Frontal cortex (tissue), 3 donors: ENCODE measurements at regions not wholly inside any gene's neighbourhood (a gene's known extent, or its start where the extent isn't known, plus 50 kb on each side); places are given as distances from the start of the nearest gene placed in this dataset.
A peak's percentile ranks its signal among the peaks of the same experiment; 100 is the strongest.

ENCODE experiments used
- DNase-seq, 2 donors: peaks; one replicate each; pipeline ENCODE4 v3.0.0; 2012; ENCODE audit warnings: low spot score in 2 of 2
- FAIRE-seq: peaks from 2 replicates; lab custom pipeline; 2012; peaks lifted over from hg19 to GRCh38; lab: Jason Lieb, UNC
- donor health status: control.
- donor health status: control.
- donor health status: control.

DNA sequence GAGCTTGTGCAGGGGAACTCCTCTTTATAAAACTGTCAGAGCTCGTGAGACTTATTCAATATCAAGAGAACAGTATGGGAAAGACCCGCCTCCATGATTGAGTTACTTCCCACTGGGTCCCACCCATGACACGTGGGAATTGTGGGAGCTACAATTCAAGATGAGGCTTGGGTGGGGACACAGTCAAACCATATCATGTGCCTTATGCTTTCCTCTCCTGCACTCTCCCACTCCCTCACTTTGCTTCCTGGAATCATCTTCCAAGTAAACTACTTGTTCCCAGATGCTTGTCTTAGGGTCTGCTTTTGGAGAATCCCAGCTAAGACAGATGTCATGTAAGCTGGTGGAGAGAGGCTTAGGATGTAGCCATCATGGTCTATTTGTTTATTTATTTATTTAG lies 271.2 kb downstream of the HAPSTR1 start:
- no peak for DNase-seq
- FAIRE-seq, result no peak

DNA sequence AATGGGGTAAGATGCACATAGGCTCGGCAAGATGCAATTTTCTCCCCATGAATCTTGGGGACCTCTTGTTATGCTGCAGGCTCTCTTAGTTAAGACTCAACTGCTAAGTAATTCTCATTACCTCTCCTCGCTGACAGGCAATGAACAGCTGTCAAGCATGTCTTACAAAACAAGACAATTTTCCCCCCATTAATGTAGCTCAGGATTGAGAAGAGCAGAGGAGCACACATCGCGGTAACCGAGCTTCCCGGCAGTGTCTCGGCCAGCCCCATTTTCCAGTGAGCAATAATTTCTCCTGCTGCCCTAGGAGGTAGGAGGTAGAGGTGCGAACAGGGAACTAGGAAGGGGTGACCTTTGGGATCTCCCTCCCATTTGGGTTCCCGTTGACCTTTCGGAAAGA lies 272.1 kb downstream of the HAPSTR1 start:
- DNase-seq, result no peak
- FAIRE-seq, result no peak

DNA sequence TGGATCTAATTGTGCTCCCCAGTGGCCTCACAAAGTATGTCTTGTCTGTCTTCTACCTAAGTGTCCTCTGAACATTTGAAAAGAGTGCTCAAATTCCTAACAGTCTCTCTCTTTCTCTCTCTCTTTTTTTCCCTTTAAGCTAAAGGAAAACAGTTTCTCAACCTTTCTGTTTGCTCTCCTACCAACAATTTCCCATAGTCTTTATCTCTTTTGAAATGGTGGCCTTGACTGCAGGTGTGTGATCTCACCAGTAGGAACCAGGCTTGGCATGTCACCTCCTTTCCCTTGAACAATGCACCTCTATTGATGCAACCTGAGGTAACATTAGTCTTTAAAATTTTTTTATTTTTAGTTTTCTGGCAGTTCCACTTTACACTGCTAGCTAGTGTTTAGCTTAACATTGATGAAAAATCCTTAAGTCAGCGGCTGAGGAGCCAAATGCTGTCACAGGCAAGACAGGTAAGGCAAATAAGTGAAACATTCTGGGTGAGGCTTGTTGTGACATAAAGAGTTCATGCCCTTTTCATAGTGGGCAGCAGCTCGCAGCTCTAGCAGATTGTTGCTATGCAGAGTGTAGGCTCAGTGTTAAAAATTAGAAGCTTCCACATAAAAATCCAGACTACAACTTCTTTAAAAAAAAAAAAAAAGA lies 273.4 kb downstream of the HAPSTR1 start:
- FAIRE-seq (no peak), DNase-seq (no peak)

DNA sequence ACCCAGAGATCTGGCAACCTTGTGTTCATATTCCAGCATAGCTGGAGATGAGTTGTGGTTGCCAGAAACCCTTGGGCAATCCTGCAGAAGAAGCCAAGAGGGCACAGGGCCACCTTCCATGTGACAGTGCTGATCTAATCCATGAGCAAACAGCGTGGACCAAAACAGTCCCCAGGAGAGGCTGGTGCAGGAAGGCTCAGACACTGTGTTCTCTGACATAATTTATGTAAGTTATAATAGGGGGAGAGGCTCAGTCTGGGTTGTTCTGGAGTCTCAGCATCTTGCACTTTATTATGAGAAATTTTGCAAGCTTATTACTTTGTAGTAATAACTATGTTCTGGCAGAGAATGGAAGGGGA lies 273.9 kb downstream of the HAPSTR1 start:
- DNase-seq (peak; percentile 26 to 29), FAIRE-seq (peak; percentile 37)

DNA sequence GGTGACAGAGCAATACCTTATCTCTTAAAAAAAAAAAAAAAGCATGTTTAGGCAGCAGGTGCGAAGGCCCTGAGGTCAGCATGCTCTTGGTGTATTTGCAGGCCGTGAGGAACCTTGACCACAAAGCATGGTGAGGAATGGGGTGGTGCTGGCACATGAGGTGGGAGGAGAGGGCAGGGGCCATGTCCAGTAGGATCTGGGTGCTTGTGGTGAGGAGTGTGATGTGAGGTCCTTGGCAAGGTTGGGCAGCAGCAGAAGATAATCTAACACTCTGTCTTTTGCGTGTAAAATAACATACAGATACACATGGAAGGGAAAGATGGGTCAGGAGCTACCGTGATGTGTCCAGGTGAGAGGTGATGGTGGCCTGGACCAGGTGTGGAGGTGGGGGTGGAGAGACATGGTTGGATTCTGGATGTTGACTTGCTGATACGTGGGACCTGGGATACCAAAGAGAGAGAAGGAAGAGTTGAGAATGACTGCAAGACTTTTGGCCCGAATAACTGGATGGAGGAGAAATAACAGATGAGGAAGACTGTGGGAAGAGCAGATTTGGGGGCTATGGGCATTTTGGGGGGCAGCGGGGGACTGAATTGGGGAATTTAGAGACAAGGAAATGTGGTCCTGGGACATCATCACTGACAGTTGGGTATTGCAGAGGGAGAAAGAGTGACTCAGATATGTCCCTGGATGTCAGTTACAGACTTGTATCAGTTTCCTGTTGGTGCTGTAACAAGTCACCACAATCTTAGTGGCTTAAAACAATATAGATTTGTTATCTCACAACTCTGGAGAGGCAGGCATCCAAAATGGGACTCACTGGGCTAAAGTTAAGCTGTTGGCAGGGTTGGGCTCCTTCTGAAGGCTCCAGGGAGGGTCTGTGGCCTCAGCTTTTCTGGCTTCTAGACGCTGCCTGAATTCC lies 274.9 kb downstream of the HAPSTR1 start:
- DNase-seq (no peak), FAIRE-seq (no peak)

DNA sequence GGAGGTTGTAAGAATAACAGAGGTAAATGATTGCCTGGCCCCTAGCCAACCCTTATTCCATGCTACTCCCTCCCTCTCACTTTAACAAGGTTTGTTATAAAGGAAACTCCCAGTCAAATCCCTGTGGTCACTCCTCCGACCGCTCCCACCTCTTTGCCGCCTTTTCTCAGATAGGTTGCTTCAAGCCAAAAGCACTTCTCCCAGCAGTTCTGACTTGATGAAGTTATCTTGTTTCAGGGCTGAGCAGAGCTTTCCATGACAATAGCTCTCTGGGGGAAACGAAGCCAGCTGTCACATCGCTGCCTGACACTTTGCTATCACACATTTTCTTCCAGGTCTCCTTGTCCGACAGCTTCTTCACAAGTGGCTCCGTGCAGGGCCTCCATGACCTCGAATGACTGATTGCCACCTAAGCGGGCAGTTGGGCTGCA lies 278.6 kb downstream of the HAPSTR1 start:
- no peak for FAIRE-seq
- no peak for DNase-seq

DNA sequence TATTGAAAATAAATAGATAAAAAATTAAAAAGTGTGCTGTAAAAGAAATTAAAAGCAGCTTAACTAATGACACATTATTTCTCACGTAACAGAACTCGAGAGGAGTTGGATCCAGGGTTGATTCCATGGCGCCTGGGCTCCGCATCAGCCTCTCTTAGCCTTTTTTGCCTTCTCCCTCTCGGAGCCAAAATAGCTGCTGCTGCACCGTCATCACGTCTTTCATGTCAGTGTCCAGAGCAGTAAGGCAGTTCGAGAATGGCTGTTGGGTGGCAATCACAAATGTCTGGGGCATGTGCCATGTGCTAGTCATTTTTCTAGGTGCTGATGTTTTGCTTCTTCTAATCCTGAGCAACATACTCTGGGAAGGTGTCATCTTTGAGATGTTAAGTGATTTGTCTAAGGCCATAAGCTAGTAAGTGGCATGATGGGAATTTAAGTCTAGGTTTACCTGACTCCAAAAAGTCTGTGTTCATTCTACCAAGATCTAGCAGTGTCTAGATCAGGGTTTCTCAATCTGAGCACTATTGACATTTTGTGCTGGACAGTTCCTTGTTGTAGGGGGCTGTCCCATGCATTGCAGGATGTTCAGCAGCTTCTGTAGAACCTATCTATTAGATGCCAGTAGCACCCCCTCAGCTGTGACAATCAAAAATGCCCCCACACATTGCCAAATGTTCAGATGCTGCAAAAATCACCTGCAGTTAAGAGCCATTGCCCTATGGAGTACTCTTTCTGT lies 280.4 kb downstream of the HAPSTR1 start:
- no peak for FAIRE-seq
- no peak for DNase-seq

DNA sequence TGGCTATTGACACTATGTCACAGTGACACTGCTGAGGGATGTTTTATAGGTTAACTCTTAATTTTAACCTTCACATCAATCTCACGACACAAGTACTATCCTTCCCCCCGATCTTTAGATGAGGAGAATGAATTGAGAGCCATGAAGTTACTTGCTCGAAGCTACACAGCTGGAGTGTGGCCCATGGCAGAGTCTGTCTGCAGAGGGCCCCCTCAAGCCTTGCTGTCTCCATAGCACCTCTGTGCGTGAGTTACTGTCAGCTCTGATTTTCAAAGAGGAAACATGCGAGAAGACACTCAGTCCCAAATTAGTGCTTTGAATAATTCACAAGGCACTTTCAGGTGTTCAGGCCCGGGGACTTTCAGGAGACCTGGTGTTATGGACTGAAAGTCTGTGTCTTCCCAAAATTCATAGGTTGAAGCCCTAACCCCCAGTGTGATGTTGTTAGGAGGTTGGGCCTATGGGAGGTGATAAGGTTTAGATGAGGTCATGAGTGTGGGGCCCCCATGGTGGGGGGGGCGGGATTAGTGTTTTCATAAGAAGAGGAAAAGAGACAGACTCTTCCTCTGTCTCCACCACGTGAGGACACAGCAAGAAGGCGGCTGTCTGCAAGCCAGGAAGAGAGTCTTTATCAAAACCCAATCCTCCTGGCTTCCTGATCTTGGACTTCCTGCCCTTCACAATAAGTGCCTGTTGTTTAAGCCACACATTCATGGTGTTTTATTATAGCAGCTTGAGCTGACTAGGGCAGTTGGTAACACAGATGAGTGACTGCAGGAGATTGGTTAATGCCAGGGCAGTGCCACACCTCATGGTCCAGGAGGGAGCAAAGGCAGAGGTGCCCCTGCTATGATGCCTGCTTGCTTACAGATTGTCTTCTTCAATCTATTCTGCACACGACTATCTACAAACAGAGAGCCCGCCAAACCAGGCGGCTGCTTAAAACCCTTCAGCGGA lies 281.8 kb downstream of the HAPSTR1 start:
- no peak for FAIRE-seq

DNA sequence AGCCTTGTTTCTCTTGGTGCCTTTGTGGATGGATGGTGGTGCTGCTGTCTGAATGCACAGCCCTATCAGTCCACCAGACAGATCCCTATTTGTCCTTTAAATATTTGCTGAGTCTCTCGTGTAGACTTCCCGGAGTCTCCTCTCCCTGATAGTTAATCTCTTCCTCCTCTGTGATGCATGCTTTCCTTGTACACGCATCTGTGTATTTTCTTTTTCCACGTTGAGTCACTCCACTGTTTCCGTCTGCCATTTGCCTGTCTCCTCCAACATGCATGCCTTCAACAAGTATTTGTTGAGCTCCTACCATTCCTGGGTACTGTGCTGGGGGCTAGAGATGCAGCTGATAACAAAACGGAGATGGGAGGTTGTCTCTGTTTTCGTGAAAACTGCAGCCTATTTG lies 282.6 kb downstream of the HAPSTR1 start:
- DNase-seq, result no peak
- no peak for FAIRE-seq

More for the DNA sequence above, 281.8 kb downstream of the HAPSTR1 start:
- DNase-seq, result no peak

DNA sequence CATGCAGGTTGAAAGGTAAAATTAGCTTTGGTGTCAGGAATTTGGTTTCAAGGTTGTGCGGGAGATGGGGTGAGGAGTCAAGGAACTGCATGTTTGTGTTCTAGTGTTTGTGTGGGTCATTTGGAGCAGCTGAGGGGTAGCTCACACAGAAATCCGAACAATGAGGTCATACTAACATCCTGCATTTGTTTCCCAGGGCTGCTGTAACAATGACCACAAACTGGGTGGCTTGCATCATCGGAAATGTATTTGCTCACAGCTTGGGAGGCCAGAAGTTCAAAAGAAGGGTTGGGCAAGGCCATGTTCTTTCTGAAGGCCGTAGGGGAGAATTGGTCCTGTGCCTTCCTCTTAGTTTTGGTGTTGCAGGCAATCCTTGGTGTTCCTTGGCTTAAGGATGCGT lies 287.4 kb downstream of the HAPSTR1 start:
- no peak for DNase-seq

DNA sequence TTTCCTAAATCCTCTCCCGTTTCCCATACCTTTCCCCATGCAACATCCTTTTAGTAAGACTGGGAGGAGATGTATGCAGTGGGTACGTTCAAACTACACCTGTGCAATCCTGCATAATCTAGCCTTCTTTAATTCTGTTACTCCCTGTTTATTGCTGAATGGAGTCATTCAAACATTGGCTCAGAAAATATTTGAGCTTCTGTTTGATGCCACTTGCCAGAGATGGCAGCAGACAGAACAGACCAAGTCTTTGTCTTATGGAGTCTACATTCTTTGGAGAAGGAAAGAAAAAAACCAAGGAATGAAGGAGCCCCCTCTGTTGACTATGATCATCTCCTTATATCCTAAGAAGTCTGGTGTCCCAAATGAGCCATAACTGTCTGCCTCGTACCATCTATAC lies 288.8 kb downstream of the HAPSTR1 start:
- FAIRE-seq, result no peak

More for the DNA sequence above, 287.4 kb downstream of the HAPSTR1 start:
- no peak for FAIRE-seq

DNA sequence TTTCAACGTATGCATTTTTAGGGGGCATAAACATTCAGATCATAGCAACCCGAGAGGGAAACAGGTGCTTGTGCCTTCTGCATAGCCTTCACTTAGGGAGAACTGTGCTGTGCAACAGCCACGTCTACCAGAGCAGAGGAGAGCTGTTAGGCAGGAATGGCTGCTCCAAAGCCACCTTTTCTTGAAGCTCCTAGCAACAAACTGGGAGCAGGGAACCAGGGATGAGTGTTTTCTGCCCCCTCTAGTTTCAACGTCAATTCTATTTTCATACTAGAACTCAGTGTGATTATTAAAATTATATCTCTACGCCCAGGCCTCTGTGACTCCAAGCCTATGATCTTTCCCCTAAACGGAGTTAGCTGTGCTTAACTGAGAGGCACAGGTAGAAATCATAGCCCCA lies 290.0 kb downstream of the HAPSTR1 start:
- no peak for DNase-seq
- no peak for FAIRE-seq

More for the DNA sequence above, 288.8 kb downstream of the HAPSTR1 start:
- DNase-seq, result no peak

DNA sequence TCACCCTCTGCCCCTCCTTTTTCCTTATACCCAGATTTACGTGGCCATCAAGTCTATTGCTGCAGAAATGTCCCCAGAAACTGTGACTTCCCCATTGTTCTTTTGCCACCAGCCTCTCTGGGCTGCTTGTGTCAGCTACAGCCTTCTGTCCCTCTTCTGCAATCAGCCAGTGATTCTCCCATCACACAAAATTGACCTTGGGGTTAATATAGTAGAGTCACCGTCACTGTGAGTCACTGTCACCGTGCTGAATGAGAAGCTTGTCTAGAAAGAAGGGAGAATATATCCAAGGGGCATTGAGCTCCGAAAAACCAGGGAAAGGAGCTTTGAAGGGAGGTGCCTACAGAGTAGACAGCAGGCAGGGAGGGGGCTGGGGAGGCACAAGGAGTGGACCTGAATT lies 290.5 kb downstream of the HAPSTR1 start:
- no peak for FAIRE-seq

DNA sequence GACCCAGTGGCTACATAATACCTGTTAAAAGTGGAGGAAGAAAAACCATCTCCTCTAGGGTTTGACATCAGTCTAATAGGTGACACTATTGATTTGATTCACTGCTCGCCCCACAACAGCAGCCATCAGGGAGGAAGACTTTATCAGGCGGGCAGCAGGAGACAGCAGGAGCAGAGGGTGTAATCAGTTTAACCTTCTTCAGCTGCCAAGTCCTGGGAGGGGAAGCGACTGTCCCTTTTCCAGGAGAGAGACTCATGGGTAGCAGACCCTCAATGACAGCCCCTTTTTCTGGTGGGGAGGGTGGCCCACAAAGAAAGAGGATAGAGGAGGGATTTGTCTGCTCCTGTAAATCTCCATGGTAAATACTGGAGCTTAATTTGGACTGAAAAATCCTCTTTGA lies 291.8 kb downstream of the HAPSTR1 start:
- FAIRE-seq, result no peak
- no peak for DNase-seq

More for the DNA sequence above, 290.5 kb downstream of the HAPSTR1 start:
- DNase-seq, result no peak

DNA sequence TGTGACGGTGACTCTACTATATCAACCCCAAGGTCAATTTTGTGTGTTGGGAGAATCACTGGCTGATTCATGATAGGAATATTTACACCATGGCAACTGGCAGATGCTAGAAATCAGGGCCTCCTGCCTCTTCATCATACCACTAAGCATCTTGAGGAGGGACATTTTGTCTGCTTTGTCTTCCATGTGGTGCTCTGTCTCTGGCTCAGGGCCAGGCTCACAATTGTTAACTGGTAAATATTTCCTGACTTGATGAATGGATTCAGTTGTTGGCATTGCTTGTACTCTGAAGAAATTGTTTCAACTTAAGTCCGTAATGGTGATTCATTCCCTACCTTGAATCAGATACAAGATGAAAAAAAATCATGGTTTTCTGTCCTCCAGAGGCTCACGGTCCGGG lies 292.7 kb downstream of the HAPSTR1 start:
- FAIRE-seq (no peak), DNase-seq (no peak)

DNA sequence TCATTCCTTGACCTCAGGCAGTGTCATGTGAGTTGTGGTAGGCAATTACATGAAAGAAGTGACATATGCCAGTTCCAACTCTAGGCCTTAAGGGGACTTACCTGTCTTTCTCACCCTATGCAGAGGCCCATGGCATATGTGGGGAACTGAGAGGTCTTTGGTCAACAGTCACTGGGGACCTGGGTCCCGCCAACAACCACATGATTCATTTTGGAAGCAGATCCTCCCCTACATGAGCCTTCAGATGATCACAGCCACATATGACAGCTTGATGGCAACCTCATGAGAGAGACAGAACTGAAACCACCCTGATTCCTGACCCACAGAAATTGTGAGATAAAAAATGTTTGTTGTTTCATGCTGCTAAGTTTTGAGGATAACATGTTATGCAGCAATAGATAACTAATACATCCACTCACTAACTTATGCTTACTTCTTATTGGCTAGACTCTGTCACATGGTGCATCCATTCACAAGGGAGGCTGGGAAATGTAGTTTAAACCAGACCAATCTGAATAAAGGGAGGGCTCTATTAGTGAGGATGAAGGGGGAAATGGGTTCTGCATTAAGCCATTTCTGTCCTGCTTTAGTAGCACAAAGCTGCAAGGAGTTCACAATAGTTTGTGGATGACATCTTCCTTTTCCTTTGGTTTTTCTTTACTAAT lies 298.2 kb downstream of the HAPSTR1 start:
- FAIRE-seq (no peak), DNase-seq (no peak)

DNA sequence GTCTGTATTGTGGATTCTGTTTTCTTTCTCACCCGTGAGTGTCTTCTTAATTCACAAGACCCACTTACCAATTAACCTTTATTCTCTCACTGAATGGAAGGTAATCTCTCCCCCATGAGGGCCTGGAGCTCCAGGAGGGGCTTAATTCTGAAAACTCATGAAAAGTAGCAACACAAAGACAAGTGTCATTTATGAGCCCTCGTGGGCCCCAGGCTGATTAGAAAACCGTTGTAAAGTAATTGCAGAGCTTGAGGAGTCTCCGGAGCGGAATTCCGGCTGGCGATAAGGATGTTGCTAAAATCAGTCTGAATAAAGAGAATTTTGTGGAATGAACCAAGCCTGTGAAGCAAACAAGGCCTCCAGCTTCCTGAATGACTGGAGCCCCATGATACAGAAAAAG lies 301.5 kb downstream of the HAPSTR1 start:
- FAIRE-seq (no peak), DNase-seq (no peak)

DNA sequence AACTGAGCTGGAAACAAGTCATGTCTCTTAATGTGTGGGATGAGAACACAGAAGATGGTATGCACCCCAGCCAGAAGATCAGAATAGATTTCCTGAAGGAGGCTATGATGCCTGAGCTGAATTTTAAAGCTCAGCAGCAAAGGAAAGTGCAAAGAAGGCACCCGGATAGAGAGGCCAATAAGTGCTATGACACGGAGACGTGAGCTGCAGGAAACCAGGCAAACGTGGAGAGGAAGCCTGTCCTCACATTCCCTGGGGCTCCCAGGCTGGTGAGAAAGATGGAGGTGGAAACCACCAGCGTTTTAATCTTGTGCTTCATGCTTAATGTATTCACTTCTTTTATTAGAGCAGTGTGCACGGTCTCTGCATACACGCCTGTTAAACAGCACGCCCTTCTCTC lies 302.1 kb downstream of the HAPSTR1 start:
- FAIRE-seq (no peak), DNase-seq (no peak)

DNA sequence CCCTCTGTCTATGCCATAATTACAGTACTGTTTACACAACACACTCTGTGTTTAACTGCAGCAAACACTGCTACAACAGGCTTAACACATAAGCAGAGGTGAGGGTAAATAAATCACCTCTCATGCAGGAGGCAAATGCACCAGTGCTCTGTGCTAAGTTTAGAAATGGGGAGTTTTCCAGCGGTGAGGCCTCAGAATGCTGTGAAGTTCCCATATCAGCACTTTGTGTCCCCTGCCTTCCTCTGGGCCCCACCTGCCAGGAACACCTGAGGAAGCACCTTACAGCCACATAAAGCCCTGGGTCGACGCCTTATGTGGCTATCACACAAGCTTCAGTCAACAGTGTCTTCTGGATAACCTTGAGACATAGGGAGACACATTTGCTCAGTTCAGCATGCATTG lies 304.5 kb downstream of the HAPSTR1 start:
- DNase-seq (no peak), FAIRE-seq (no peak)
